HG02943 (cell line): ENCODE measurements at regions not wholly inside any gene's neighbourhood (a gene's known extent, or its start where the extent isn't known, plus 50 kb on each side); places are given as distances from the start of the nearest gene placed in this dataset.

Experiments
- ATAC-seq: cut with Tn5 transposase; IDR thresholded peaks from one replicate; pipeline ENCODE4 v1.9.1; 2021; ENCODE audit warnings: mild to moderate bottlenecking, low read depth, moderate library complexity; ENCODE audit not compliant: unreplicated experiment

DNA sequence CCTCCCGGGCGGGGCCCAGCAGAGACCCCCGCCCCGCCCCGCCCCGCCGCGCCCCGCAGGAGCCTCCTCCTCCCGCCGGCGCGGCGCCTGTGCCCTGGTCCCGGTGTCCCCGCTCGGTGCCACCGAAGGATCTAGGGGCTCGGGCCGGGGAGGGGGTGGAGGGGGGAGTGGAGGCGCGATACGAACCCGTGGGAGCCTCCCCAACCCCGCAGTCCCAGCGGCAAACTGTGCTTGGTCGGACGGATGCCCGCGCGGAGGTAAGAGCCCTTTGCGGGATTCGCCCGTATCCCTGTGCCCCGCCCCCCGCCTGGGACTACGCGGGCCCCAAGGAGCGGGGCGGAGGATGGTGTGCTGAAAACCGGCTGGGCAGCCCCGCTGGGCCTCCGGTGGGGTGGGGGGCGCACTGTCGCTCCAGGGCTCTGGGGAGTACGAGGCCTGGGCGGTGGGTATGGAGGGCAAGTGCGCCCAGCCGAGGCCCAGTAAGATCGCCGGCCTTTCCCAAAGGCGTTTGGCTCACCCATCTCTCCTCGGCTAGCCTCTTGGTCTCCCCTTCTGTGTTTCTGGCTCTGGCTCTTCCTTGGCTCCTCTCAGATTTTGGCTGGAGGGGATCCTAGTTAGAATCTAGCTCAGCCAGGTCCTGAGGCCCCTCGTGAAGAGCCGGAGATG lies 65.6 kb upstream of the POLG start:
- ATAC-seq, result no peak

DNA sequence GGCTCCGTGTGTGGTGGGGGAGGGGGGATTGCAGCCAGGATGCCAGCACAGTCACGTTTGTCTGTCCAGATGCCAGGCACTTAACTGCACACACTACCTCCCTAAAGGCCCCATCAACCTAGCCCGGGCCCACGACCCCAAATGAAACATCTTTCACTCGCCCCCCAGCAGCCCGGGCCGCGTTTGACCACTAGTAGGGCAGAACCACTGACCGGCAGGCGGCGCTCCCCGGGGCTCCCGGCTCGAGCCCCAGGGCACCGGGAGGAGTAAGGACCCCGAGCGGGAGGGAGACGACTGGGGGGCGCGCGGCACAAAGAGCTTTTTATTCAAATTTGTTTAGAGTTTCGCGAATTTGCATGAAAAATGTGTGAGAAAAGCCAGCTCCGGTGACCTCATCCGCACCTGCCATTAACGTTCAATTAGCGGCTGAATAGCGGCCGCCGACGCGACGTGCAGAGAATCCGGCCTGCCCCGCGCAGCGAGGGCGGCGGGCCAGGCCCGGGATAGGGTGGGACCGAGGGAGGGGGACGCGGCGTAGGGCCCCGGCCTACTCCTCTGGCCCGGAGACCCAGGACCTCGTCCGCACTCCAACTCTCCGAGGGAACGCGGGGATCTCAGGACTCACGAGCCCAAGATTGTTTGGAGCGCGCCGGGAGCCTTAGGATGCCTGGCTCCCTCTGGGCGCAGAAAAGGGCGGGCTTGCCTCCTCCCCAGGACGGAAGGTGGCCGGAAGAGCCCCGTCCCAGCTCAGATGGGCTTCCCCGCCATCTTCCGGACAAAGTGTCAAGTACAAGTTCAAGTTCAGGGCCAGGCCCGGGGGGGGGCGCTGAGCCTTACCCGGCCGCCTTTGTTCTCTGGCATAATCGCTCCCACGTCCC lies 64.9 kb upstream of the POLG start:
- ATAC-seq, result no peak

GRCh38 chr15:89398896-89399237 lies 64.2 kb upstream of the POLG start:
- no peak for ATAC-seq

DNA sequence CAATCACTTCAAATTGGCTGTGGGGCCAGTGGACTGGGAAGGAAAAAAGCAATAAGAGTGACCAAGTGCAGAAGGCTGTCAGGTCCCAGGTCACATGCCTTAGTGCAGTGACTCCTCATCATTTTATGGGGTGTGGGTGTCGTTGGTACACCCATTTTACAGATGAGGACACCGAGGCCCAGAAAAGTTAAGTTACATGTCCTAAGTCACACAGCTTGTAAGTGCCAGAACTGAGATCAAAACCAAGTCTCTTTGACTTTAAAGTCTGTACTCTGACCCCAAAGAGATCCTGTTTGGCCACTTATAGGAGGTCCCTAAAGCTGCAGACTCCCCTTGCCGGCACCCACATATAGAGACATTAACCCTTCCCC lies 63.0 kb upstream of the POLG start:
- no peak for ATAC-seq

GRCh38 chr15:89396723-89397652 lies 62.4 kb upstream of the POLG start:
- no peak for ATAC-seq

DNA sequence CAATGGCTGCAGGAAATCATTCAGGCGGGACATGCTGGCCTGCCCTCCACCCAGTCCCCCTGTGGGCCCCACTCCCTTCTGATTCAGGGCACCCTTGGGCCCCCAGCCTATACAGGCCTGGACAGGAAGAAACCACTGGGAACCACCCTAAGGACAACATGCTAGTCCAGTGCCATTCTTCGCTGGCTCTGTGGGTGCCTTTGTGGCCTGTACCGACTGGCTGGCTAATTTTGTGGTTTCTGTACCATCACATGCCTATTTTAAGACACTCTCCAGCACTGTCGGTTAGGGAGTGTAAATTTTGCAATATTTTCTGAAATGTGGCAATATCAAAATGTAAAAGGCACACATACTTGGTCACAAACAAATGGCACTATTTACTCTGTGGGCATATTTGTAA lies 61.4 kb upstream of the POLG start:
- ATAC-seq, result no peak

DNA sequence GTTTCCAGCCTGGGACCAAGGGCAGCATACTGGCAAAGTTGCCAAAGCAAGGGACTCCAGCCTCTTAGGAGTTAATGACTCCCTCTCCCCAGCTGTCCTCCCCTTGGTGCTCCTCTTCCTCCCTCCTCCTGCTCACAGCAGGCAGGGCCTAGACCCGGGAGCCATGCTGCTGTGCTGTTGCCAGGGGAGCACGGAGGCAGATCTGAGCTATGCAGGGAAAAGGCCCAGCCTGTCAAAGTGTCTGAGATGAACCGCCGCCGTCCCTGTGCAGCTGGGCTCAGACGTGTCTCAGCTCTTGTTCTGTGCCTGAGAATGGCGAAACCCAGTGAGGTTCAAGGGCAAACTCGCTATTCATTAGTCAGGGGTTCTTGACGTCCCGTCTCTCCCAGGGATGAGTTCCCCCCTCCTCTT lies 60.8 kb upstream of the POLG start:
- no peak for ATAC-seq

DNA sequence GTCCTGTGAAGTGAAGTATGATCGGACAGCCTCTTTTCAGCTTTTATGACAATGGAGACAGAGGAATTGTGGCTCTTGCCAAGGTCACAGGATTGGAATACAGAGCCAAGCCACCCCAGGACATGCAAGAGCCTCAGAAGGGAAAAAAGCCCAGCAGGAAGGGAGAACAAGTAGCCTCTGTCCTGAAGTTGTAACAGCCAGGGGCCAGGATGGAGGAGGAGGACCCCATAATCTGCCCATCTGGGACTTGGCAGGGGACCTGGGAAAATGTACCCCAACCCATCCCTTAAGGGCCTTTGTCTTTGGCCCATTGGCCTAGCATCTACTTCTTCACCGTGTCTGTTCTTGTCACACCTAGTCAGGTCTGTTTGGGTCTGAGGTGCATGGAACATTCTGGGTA lies 60.4 kb upstream of the POLG start:
- no peak for ATAC-seq

- no peak for ATAC-seq
These were observed 58.4 kb upstream of the POLG start for GRCh38 chr15:89393056-89393455.

DNA sequence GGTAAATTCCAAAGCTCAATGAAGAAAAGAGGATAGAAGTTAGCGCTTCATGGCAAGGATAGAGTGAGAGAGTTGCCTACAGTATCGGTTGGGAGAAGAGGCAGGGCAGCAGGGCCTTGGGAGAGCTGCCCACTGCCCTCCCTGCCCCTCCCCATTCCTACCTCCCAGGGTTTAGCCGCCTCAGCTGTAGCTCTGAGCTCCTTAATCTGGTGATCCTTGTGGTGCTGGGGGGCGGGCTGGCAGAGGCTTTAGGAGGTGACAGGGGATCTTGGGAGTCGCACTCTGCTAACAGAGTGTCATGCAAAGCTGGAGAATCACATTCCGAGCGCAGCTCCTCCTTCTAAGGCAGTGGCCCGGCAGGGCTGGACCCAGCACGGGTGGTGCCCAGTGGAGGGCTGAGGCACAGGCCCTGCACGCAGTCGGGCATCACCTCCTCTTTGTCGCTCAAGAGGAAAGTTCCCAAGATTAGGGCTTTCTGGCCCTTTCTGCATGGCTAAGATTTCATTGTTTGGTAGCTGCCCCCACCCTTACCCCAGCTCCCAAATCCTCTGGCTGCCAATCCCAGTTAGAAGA lies 57.1 kb upstream of the POLG start:
- ATAC-seq, result no peak

DNA sequence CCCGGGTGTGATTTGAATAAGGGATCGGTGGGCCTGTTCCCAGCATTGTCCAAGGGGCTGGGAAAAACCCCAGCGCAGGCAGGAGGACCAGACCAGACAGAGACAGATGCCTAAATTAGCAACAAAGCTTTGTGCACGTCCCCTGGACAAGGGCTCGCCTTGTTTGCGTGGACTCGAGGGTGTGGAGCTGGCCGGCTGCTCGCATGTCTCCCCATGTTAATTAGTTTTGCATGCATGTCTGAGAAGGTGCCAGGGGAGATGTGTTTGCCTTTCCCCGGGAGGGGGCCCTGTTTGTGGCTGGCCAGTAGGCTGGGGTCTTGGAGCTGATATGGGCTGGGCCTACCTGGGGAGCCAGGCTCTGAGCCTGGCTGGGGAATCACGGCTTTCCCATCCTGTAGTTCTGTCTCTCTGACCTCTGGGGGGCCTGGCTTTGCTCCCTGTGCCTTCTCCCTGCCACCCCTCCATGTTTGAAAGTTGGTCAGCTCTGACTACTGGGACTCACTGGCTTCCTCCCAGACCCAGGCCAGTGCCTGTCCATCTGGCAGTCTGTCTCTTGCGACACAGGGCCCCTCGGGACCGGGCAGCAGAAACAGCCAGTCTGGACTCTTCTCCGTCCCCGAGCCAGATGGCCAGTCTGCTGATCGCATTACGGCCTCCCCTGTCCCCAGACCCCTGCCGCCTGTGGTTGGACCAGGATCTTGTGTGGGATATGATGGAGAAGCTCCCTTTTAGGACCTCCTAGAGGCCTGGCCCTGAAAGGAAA lies 55.4 kb upstream of the POLG start:
- no peak for ATAC-seq

DNA sequence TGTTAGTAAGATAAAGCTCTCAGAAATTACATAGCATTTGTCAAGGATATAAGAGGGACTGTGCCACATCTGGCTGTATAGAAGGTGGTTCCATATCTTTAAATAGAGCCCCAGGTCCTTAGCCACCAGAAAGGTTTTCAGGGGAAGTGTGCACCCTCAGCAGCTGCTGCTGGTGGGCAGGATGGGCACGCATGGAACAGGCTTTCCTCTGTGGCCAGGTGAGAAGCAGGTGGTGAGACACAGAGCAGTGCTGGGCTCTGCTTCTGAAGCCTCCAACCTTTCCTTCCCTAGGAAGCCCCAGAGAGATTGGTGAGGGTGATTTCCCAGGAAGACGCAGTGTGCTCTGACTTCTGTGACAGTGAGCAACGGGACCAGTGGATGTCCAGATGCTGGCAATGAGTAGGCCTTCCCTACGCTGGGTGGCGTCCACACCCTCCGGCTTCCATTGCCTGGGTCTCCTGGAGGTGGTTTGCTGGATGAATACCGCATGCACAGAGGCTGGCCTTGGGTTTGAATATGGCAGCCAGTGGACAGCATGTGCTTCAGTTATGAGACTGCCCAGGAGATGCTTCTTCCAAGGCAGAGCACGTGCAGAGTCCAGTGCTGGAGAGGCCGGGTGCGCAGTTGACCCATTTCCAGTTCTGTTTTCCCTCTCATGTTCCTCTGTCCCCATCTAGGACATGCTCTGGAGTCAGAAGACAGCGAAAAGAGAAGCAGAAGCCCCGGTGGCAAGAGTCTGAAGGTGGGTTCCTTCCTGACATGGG lies 52.7 kb upstream of the POLG start:
- no peak for ATAC-seq

- no peak for ATAC-seq
These were observed 51.1 kb upstream of the POLG start for GRCh38 chr15:89385596-89386331.
